GM13977 (cell line): ENCODE measurements at regions not wholly inside any gene's neighbourhood (a gene's known extent, or its start where the extent isn't known, plus 50 kb on each side); places are given as distances from the start of the nearest gene placed in this dataset.

ENCODE experiments used
- DNase-seq: peaks from one replicate; pipeline ENCODE4 v3.0.0; 2012; ENCODE audit warnings: low spot score
- CTCF ChIP-seq: IDR thresholded peaks from 2 replicates; pipeline ENCODE4 v1.5.1; 2012; ENCODE audit warnings: mild to moderate bottlenecking, control low read depth; ENCODE audit not compliant: insufficient read depth; ENCODE audit errors: extremely low read depth, missing control alignments
- in situ Hi-C: fragments of 300-500 bp; cut with MboI; formaldehyde crosslinking; loops from one replicate; pipeline ENCODE4 v1.12.0; 2022; ENCODE audit warnings: low sequenced_read_pairs, low pct_unique_long_range_greater_than_20kb, mixed read lengths, inconsistent platforms; ENCODE audit not compliant: unreplicated experiment

GRCh38 chr5:103428411-103428871 is 134.1 kb downstream of the NUDT12 start:
- in situ Hi-C loops, result no loop called here
- no peak for TF ChIP-seq CTCF
- no peak for DNase-seq

- in situ Hi-C loops, result no loop called here
- TF ChIP-seq CTCF, result no peak
- DNase-seq, result no peak
Measured at GRCh38 chr5:103427326-103427725, 135.3 kb downstream of the NUDT12 start.

GRCh38 chr5:103425686-103426454 is 136.7 kb downstream of the NUDT12 start:
- no peak for TF ChIP-seq CTCF
- in situ Hi-C loops, result no loop called here
- no peak for DNase-seq

- no peak for TF ChIP-seq CTCF
- DNase-seq, result no peak
- in situ Hi-C loops, result no loop called here
Measured at GRCh38 chr5:103424453-103425205, 138.0 kb downstream of the NUDT12 start.

GRCh38 chr5:103424026-103424425 is 138.6 kb downstream of the NUDT12 start:
- in situ Hi-C loops, result no loop called here

GRCh38 chr5:103422756-103423155 is 139.8 kb downstream of the NUDT12 start:
- in situ Hi-C loops, result no loop called here
- DNase-seq, result no peak
- no peak for TF ChIP-seq CTCF

More at GRCh38 chr5:103424026-103424425, 138.6 kb downstream of the NUDT12 start:
- TF ChIP-seq CTCF, result no peak
- DNase-seq, result no peak
